GM19328 (cell line): ENCODE measurements at regions not wholly inside any gene's neighbourhood (a gene's known extent, or its start where the extent isn't known, plus 50 kb on each side); places are given as distances from the start of the nearest gene placed in this dataset.
A peak's percentile ranks its signal among the peaks of the same experiment; 100 is the strongest.

Source experiments
- ATAC-seq: cut with Tn5 transposase; IDR thresholded peaks from one replicate; pipeline ENCODE4 v1.9.1; 2021; ENCODE audit warnings: mild to moderate bottlenecking, moderate library complexity; ENCODE audit not compliant: unreplicated experiment

GRCh38 chr15:99507504-99508310 lies 58.1 kb upstream of the MEF2A start:
- no peak for ATAC-seq

DNA sequence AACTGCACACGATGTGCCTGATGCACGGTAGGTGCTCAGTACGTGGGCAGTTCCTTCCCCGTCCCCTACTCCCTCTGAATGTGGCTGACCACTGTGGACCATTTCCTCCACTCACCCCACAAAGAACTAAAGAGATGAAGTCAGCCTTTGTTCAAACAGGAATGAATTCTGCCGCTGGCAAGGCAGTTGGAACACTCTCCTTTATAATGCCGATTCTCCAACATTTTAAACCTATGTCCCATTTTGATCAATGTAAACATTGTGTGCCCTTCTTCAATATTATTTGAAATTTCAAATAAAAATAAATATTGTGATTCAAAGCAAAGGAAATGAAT lies 57.5 kb upstream of the MEF2A start:
- no peak for ATAC-seq

DNA sequence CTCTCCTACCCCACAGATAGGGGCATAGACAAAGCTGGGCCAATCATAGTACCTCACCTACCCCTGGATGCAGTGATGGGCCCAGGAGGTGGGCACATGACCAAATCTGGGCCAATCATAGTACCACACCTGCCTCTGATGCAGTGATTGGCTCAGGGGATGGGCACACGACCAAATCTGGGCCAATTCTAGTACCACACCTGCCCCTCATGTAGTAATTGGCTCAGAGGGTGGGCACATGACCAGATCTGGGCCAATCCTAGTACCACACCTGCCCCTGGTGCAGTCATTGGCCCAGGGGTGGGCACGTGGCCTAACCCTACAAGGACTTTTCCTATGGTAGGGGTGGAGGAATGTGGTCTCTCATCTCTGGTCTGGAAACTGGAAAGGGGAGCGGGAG lies 56.9 kb upstream of the MEF2A start:
- ATAC-seq = no peak

- no peak for ATAC-seq
Measured at GRCh38 chr15:99509686-99510461, 55.9 kb upstream of the MEF2A start.

- no peak for ATAC-seq
Measured at GRCh38 chr15:99511531-99511865, 54.3 kb upstream of the MEF2A start.

GRCh38 chr15:99511866-99512661 lies 53.7 kb upstream of the MEF2A start:
- ATAC-seq = peak; percentile 59

- no peak for ATAC-seq
Measured at GRCh38 chr15:99514306-99514705, 51.5 kb upstream of the MEF2A start.
